LoVo (cell line): ENCODE measurements at regions not wholly inside any gene's neighbourhood (a gene's known extent, or its start where the extent isn't known, plus 50 kb on each side); places are given as distances from the start of the nearest gene placed in this dataset.
"Not testable (repeated sequence)": the region's sequence is repeated elsewhere in the genome, so short reads cannot be mapped to it uniquely, and the experiment has no call there.

Experiments
- DNase-seq: peaks from one replicate; pipeline ENCODE4 v3.0.0-alpha.2; 2016; ENCODE audit warnings: low spot score

DNA sequence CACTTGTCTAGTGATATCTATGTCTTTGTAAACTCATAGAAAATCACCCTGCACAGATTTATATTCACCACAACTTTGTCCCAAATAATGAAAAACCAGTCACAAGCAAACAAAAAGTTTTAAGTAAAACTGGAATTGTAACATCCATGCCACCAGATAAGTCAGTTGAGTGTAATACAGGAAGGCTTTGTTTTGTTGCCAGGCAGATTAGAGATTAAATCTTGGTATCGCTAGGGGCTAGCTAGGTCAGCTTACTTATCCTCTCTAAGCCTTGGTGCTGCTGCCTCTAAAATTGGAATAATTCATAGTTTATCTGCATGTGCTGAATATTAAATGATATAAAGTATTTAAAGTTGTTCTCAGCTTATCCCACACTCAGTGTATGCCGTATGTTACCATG, 1062.5 kb downstream of the CDH9 start:
- DNase-seq: no peak

- DNase-seq: no peak
These were observed 1063.9 kb downstream of the CDH9 start for GRCh38 chr5:25974451-25974850.

- DNase-seq: no peak
These were observed 1067.4 kb downstream of the CDH9 start for GRCh38 chr5:25970906-25971489.

GRCh38 chr5:25969042-25969441, 1069.3 kb downstream of the CDH9 start:
- DNase-seq: not testable (repeated sequence)

DNA sequence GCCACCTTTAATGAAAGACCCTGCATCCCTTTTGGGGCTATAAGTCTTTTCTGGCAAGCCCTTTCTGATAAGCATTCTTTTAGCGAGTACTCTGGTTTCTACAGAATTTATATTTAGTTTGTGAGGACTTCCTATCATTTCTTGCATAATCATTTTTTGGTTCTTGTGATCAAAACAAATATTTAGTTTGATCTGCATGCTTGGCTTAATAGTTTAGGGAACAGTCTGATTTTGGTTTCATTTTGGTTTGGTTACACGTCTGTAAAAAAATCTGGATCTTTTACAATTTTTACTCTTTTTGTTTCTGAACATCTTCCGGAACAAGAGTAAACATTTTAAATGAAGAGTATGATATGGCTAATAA, 1074.4 kb downstream of the CDH9 start:
- DNase-seq: no peak

DNA sequence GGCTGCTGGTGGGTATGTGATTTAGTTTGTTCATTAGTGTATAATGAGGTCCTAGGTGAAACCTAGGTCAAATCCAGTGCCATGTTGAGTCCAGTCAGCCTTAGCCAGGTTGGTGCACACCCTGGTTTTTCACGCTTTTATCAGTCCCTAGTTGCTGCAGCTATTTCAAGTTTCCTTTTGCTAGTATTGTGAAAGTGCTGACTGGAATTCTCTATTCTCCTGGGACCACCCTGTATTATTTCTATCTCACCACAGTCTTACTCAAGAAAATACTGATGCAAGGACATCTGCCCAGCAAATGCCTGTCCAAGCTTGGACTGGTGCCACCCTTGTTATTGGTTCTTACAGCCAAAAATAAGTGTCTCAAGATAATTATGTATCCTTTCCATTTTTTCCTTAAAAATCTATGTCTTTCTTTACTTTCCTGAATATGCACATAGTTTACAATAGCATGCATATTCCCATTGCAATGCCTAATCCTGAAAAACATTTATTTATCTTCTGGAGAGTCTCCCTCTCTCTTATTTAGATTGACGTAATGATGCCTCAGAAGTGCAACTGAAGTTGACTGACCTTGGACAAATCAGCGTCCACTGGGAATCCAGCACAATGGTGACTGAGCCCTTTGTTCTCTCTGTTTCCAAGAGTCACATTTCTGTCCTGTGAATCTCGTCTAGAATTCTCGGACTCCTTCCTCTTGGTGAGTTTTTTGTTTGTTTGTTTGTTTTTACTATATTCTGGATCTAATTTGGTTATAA, 1075.0 kb downstream of the CDH9 start:
- DNase-seq: no peak

DNA sequence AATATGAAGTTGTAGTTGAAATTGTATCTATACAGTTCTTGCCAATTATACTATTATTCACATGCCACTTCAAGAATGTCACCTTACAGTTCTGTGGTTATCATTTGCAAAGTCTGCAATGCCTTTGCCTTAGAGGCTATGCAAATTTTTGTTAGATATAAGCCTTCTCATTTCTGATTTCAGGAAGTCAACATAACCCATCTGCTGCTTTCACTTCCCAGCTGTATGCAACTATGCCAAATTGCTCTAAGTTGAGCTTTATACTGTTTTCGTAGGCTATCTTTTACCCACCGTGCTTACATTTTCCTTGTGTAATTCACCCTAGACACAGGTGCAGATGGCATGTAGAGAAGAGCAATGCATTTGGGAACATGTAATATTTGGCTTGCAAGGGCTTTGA, 1083.0 kb downstream of the CDH9 start:
- no peak for DNase-seq

- no peak for DNase-seq
These were observed 1087.7 kb downstream of the CDH9 start for GRCh38 chr5:25950681-25951080.

DNA sequence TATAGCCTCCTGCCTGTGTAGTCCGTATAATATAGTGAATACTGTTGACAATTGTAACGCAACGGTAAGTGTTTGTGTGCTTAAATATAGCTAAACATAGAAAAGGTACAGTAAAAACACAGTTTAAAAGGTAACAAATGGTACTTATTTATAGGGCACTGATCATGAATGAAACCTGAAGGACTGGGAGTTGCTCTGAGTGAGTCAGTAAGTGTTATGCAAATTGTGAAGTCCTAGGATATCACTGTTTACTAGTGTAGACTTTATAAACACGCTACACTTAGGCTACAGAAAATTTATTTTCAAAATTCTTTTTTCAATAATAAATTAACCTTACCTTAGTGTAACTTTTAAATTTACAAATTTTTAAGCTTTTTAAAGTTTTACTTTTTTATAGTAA, 1090.1 kb downstream of the CDH9 start:
- DNase-seq: no peak

GRCh38 chr5:25944786-25945185, 1093.6 kb downstream of the CDH9 start:
- DNase-seq: no peak

GRCh38 chr5:25909163-25909562, 1129.2 kb downstream of the CDH9 start:
- DNase-seq: no peak

DNA sequence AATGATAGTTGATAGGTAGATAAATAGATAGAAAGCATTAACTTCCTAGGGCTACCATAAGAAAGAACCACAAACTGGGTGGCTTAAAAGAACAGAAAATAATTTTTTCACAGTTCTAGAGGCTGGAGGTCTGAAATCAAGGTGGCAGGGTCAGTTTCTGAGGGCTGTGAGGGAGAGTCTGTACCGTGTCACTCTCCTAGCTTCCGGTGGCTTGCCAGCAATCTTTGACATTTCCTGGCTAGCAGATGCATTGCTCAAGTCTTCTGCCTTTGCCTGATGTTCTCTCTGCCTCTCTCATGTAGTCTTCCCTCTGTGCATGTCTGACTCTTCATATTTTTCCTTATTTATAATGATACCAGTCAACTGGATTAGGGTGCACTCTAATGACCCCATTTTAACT, 1132.7 kb downstream of the CDH9 start:
- no peak for DNase-seq

DNA sequence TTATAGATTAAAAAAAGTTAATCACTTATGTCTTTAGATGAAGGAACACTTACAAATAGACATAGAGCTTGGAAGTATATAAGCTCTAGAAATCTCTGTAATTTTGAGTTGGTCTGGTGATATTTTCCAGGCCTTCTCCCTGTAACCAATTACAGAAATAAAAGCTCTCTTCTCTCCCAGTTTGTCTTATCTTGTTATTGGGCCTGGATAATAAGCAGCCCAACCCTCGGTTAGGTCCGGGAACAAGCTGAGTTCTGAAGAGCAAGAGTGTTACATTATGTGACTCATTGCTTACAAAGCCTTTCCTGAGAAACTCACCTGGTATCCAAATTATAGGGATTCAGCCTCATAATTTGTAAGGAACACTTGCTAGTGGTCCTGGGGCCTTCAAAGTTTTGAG, 1146.2 kb downstream of the CDH9 start:
- DNase-seq: no peak

- DNase-seq: no peak
These were observed 1146.7 kb downstream of the CDH9 start for GRCh38 chr5:25891691-25892090.

GRCh38 chr5:25881318-25882036, 1156.9 kb downstream of the CDH9 start:
- DNase-seq: no peak

GRCh38 chr5:25863811-25864210, 1174.6 kb downstream of the CDH9 start:
- no peak for DNase-seq

GRCh38 chr5:25862276-25862675, 1176.1 kb downstream of the CDH9 start:
- DNase-seq: no peak

DNA sequence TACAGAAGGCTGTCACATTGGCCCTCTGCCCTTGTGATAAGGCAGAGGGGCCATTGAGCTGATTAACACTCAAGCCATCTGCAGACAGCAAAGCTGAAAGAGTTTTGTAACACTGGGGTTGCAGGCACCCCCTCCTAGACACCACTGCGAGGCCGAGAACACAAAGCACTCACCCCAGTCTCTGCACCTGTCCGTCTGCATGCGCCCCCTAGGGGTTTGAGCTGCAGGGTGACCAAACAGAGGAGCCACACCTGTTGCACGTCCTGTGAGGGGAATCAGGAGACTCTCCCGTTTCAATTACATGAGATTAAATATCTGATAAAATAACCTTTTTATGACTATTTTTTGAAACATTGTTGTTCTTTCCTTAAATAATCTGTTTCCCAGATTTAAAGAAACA, 1180.4 kb downstream of the CDH9 start:
- DNase-seq: no peak

- DNase-seq: no peak
These were observed 1187.1 kb downstream of the CDH9 start for GRCh38 chr5:25851301-25851700.

DNA sequence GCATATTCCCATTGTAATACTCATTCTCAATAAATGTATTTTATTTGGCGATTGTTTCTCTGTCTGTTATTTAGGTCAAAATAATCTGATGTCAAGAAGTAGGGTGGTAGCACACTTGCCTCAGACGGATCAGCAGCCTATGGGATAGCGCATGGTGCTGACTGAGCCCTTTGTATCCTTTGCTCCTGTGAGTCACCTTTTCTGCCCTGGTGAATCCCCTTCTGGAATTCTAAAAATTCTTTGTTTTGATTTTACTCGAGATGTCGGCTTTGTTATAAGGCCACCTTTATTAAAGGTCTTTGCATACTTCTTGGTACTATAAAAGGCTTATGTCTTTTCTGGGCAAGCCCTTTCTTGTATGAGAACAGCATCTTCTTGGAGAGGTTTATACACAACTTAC, 1187.8 kb downstream of the CDH9 start:
- no peak for DNase-seq

- DNase-seq: no peak
These were observed 1189.1 kb downstream of the CDH9 start for GRCh38 chr5:25849270-25849669.

DNA sequence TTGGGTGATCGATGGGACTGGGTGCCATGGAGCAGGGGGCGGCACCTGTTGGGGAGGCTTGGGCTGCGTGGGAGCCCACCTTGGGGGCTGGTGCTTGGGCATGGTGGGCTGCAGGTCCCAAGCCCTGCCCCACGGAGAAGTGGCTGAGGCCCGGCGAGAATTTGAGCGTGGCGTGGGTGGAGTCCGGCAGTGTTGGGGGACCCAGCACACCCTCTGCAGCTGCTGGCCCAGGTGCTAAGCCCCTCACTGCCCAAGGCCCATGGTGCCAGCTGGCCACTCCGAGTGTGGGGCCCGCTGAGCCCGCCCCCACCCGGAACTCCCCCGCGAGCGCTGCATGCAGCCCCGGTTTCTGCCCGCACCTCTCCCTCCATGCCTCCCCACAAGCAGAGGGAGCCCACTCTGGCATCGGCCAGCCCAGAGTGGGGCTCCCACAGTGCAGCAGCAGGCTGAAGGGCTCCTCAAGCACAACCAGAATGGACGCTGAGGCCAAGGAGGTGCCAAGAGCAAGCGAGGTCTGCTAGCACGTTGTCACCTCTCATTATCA, 1178.6 kb upstream of the CDH10 start:
- DNase-seq: no peak
